WTC11 (cell line): ENCODE measurements at regions not wholly inside any gene's neighbourhood (a gene's known extent, or its start where the extent isn't known, plus 50 kb on each side); places are given as distances from the start of the nearest gene placed in this dataset.

Experiments used
- ATAC-seq: fragments of 200-7000 bp; cut with Tn5 transposase; 2 replicates; pipeline ENCODE4 v1.10.0; 2021; ENCODE audit warnings: mild to moderate bottlenecking, moderate library complexity
- CTCF ChIA-PET: fragments of 300-600 bp; sonication (Branson Sonifier 250); formaldehyde crosslinking; loops from one replicate; lab custom pipeline; 2021; ENCODE audit warnings: antibody characterized with exemption; lab: Charles Lee
- POLR2A ChIA-PET: fragments of 350-600 bp; sonication (Branson Sonifier 250); formaldehyde crosslinking; loops from one replicate; lab custom pipeline; 2021; ENCODE audit warnings: antibody characterized with exemption; lab: Charles Lee
- DNase-seq: peaks from one replicate; pipeline ENCODE4 v3.0.0; 2021; ENCODE audit warnings: low spot score
- H3K27ac Mint-ChIP-seq: 2 replicates; pipeline ENCODE4 v1.8.0; 2021; ENCODE audit warnings: mixed read lengths
- H3K27me3 Mint-ChIP-seq: 2 replicates; pipeline ENCODE4 v1.8.0; 2021; ENCODE audit warnings: low read depth, mild to moderate bottlenecking, moderate library complexity, mixed read lengths
- H3K36me3 Mint-ChIP-seq: 2 replicates; pipeline ENCODE4 v1.8.0; 2021; ENCODE audit warnings: mixed read lengths
- H3K4me1 Mint-ChIP-seq: 2 replicates; pipeline ENCODE4 v1.8.0; 2022; ENCODE audit warnings: mixed read lengths
- H3K4me3 Mint-ChIP-seq: 2 replicates; pipeline ENCODE4 v1.8.0; 2021; ENCODE audit warnings: mild to moderate bottlenecking, moderate library complexity, mixed read lengths
- H3K9me3 Mint-ChIP-seq: 2 replicates; pipeline ENCODE4 v1.8.0; 2021; ENCODE audit warnings: mixed read lengths
- ETV6 ChIP-seq: sonication (generic); formaldehyde crosslinking; IDR thresholded peaks from 2 replicates; pipeline ENCODE4 v1.8.1; 2022; ENCODE audit warnings: mild to moderate bottlenecking, missing genetic modification reagents
- GTF2I ChIP-seq: fragments of 250-450 bp; sonication (Bioruptor Pico); conservative IDR thresholded peaks from 2 replicates; pipeline ENCODE4 v1.4.0; 2021; ENCODE audit warnings: mild to moderate bottlenecking
- JUN ChIP-seq: sonication (generic); formaldehyde crosslinking; IDR thresholded peaks from 2 replicates; pipeline ENCODE4 v1.8.0; 2023; ENCODE audit warnings: mild to moderate bottlenecking, missing genetic modification reagents
- NFYB ChIP-seq: sonication (generic); formaldehyde crosslinking; conservative IDR thresholded peaks from 2 replicates; pipeline ENCODE4 v1.8.0; 2022; ENCODE audit warnings: low read depth, missing genetic modification reagents
- NR1H2 ChIP-seq: sonication (generic); formaldehyde crosslinking; IDR thresholded peaks from 2 replicates; pipeline ENCODE4 v1.9.0; 2021; ENCODE audit warnings: mild to moderate bottlenecking, moderate library complexity, missing genetic modification reagents
- PRRX2 ChIP-seq: fragments of 250-450 bp; sonication (Bioruptor Pico); IDR thresholded peaks from 2 replicates; pipeline ENCODE4 v1.8.0; 2021; ENCODE audit warnings: mild to moderate bottlenecking
- RELA ChIP-seq: sonication (generic); formaldehyde crosslinking; IDR thresholded peaks from 2 replicates; pipeline ENCODE4 v1.8.1; 2022; ENCODE audit warnings: missing genetic modification reagents, mild to moderate bottlenecking, borderline replicate concordance
- SOX15 ChIP-seq: fragments of 250-450 bp; sonication (Bioruptor Pico); IDR thresholded peaks from 2 replicates; pipeline ENCODE4 v1.9.0; 2021; ENCODE audit warnings: mild to moderate bottlenecking
- TEAD1 ChIP-seq: sonication (generic); formaldehyde crosslinking; IDR thresholded peaks from 2 replicates; pipeline ENCODE4 v1.8.0; 2022; ENCODE audit warnings: mild to moderate bottlenecking, missing genetic modification reagents
- TF ChIP-seq, protein P1 (sequence below): fragments of 250-450 bp; sonication (Bioruptor Pico); IDR thresholded peaks from 2 replicates; pipeline ENCODE4 v1.8.0; 2021; ENCODE audit warnings: mild to moderate bottlenecking
- TF ChIP-seq, protein P2 (sequence below): sonication (generic); formaldehyde crosslinking; IDR thresholded peaks from 2 replicates; pipeline ENCODE4 v1.8.1; 2022; ENCODE audit warnings: missing genetic modification reagents, borderline replicate concordance
- TF ChIP-seq, protein P3 (sequence below): sonication (generic); formaldehyde crosslinking; IDR thresholded peaks from 2 replicates; pipeline ENCODE4 v1.8.0; 2022; ENCODE audit warnings: mild to moderate bottlenecking, missing genetic modification reagents
- TF ChIP-seq, protein P4 (sequence below): fragments of 250-450 bp; sonication (Bioruptor Pico); IDR thresholded peaks from 2 replicates; pipeline ENCODE4 v2.1.2; 2022; ENCODE audit warnings: mild to moderate bottlenecking, moderate library complexity
- TF ChIP-seq, protein P5 (sequence below): sonication (generic); formaldehyde crosslinking; IDR thresholded peaks from 2 replicates; pipeline ENCODE4 v1.8.0; 2022; ENCODE audit warnings: mild to moderate bottlenecking, missing genetic modification reagents
- TF ChIP-seq, protein P6 (sequence below): sonication (generic); formaldehyde crosslinking; IDR thresholded peaks from 2 replicates; pipeline ENCODE4 v1.8.0; 2023; ENCODE audit warnings: missing genetic modification reagents, mild to moderate bottlenecking, borderline replicate concordance
- TF ChIP-seq, protein P7 (sequence below): fragments of 250-450 bp; sonication (Bioruptor Pico); conservative IDR thresholded peaks from 2 replicates; pipeline ENCODE4 v1.9.0; 2021; ENCODE audit warnings: mild to moderate bottlenecking

DNA sequence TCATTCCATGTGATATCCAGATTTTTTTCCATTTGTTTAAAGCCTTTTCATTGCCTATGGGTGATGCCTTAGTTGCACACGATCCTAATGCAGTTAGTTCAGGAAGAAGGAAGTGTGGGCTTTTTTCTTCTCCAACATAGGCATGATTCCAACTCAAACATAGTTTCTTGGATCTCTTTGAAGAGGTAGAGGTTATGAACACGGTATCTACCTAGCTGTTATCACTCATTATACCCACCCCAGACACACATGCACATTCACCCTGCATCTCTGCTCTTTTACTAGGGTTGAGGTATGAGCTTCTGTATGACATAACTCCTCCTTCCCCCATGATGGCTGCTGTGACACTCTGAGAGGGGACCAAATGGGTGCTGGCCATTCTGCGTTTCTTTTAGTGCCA is 122.1 kb upstream of the ZNF648 start (continued):
- TF ChIP-seq, protein P1, sequence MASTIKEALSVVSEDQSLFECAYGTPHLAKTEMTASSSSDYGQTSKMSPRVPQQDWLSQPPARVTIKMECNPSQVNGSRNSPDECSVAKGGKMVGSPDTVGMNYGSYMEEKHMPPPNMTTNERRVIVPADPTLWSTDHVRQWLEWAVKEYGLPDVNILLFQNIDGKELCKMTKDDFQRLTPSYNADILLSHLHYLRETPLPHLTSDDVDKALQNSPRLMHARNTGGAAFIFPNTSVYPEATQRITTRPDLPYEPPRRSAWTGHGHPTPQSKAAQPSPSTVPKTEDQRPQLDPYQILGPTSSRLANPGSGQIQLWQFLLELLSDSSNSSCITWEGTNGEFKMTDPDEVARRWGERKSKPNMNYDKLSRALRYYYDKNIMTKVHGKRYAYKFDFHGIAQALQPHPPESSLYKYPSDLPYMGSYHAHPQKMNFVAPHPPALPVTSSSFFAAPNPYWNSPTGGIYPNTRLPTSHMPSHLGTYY (CRISPR knock-in tag) = no peak
- TF ChIP-seq GTF2I (CRISPR knock-in tag) = no peak
- TF ChIP-seq, protein P2, sequence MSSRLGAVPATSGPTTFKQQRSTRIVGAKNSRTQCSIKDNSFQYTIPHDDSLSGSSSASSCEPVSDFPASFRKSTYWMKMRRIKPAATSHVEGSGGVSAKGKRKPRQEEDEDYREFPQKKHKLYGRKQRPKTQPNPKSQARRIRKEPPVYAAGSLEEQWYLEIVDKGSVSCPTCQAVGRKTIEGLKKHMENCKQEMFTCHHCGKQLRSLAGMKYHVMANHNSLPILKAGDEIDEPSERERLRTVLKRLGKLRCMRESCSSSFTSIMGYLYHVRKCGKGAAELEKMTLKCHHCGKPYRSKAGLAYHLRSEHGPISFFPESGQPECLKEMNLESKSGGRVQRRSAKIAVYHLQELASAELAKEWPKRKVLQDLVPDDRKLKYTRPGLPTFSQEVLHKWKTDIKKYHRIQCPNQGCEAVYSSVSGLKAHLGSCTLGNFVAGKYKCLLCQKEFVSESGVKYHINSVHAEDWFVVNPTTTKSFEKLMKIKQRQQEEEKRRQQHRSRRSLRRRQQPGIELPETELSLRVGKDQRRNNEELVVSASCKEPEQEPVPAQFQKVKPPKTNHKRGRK (CRISPR knock-in tag) = no peak
- TF ChIP-seq, protein P3, sequence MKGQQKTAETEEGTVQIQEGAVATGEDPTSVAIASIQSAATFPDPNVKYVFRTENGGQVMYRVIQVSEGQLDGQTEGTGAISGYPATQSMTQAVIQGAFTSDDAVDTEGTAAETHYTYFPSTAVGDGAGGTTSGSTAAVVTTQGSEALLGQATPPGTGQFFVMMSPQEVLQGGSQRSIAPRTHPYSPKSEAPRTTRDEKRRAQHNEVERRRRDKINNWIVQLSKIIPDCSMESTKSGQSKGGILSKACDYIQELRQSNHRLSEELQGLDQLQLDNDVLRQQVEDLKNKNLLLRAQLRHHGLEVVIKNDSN (CRISPR knock-in tag) = no peak
- TF ChIP-seq, protein P4, sequence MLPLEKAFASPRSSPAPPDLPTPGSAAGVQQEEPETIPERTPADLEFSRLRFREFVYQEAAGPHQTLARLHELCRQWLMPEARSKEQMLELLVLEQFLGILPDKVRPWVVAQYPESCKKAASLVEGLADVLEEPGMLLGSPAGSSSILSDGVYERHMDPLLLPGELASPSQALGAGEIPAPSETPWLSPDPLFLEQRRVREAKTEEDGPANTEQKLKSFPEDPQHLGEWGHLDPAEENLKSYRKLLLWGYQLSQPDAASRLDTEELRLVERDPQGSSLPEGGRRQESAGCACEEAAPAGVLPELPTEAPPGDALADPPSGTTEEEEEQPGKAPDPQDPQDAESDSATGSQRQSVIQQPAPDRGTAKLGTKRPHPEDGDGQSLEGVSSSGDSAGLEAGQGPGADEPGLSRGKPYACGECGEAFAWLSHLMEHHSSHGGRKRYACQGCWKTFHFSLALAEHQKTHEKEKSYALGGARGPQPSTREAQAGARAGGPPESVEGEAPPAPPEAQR (CRISPR knock-in tag) = no peak
- TF ChIP-seq, protein P5, sequence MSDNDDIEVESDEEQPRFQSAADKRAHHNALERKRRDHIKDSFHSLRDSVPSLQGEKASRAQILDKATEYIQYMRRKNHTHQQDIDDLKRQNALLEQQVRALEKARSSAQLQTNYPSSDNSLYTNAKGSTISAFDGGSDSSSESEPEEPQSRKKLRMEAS = no peak
- TF ChIP-seq, protein P6, sequence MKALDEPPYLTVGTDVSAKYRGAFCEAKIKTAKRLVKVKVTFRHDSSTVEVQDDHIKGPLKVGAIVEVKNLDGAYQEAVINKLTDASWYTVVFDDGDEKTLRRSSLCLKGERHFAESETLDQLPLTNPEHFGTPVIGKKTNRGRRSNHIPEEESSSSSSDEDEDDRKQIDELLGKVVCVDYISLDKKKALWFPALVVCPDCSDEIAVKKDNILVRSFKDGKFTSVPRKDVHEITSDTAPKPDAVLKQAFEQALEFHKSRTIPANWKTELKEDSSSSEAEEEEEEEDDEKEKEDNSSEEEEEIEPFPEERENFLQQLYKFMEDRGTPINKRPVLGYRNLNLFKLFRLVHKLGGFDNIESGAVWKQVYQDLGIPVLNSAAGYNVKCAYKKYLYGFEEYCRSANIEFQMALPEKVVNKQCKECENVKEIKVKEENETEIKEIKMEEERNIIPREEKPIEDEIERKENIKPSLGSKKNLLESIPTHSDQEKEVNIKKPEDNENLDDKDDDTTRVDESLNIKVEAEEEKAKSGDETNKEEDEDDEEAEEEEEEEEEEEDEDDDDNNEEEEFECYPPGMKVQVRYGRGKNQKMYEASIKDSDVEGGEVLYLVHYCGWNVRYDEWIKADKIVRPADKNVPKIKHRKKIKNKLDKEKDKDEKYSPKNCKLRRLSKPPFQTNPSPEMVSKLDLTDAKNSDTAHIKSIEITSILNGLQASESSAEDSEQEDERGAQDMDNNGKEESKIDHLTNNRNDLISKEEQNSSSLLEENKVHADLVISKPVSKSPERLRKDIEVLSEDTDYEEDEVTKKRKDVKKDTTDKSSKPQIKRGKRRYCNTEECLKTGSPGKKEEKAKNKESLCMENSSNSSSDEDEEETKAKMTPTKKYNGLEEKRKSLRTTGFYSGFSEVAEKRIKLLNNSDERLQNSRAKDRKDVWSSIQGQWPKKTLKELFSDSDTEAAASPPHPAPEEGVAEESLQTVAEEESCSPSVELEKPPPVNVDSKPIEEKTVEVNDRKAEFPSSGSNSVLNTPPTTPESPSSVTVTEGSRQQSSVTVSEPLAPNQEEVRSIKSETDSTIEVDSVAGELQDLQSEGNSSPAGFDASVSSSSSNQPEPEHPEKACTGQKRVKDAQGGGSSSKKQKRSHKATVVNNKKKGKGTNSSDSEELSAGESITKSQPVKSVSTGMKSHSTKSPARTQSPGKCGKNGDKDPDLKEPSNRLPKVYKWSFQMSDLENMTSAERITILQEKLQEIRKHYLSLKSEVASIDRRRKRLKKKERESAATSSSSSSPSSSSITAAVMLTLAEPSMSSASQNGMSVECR (CRISPR knock-in tag) = no peak
- TF ChIP-seq NR1H2 = no peak
- no peak for TF ChIP-seq NFYB (CRISPR knock-in tag)
- no peak for TF ChIP-seq JUN

DNA sequence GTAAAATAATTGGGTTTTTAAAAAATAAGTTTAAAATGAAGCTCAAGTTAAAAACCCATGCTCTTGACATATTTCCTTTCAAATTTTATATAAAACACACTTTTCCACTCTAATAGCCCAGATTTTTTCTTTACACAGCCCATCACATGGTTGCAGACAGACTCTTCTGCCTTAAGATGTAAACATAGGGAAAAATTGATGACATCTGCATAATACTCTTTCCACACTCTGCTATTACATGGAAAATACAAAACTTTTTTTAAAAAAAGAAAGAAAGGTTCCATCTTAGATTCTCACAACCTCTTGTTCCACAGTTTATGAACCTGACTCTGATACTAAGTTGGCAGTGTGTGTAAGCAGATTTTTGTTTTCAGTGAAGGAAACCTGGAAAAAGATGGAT is 120.8 kb upstream of the ZNF648 start:
- POLR2A ChIA-PET = no interaction called here
- no peaks in the 10 kb centered on the region for H3K4me1 Mint-ChIP-seq
- DNase-seq (no peak), ATAC-seq (no peak)
- no peaks in the 10 kb centered on the region for H3K36me3 Mint-ChIP-seq
- no peak overlapping the region for H3K27ac Mint-ChIP-seq
- H3K4me3 Mint-ChIP-seq = no peak overlapping the region
- CTCF ChIA-PET = interaction anchor here (1.2 to 1.4 kb wide), 3 partner anchors 15 to 101 kb away, joined by 3 to 4 read pairs (median 4); no protein-coding TSS in a partner anchor
- H3K27me3 Mint-ChIP-seq = no peaks in the 10 kb centered on the region
- no peaks in the 10 kb centered on the region for H3K9me3 Mint-ChIP-seq
- TF ChIP-seq SOX15 (CRISPR knock-in tag) = no peak
- no peak for TF ChIP-seq ETV6 (CRISPR knock-in tag)
- TF ChIP-seq, protein P6 (CRISPR knock-in tag) = no peak
- no peak for TF ChIP-seq TEAD1 (CRISPR knock-in tag)
- no peak for TF ChIP-seq RELA (CRISPR knock-in tag)
- TF ChIP-seq, protein P7, sequence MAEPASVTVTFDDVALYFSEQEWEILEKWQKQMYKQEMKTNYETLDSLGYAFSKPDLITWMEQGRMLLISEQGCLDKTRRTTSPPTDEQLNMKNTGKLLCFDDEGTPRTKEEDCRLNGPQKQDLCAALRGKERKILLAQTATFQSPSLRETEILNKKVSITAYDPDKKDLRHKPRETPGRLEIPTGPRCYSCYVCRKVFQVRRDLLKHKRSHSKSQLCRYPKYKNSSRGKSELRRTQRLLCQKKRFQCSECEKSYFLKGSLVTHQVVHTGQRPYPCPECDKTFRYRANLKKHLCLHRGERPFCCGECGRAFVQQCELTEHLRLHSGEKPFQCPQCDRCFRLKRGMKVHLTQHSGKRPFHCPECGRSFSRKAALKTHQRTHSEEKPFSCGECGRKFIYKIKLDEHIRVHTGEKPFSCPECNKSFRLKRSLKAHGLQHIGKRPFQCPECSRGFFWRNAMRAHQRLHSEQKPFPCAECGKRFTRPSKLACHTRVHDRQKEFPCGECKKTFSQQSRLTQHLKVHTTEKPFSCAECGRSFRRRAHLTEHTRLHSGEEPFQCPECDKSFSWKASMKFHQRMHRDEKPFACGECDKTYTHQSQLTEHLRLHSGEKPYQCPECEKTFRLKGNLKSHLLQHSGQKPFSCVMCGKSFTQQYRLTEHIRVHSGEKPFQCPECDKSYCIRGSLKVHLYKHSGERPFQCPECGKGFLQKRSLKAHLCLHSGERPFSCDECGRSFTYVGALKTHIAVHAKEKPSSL = no peak
- TF ChIP-seq PRRX2 (CRISPR knock-in tag) = no peak
